ENCODE measurements at regions not wholly inside any gene's neighbourhood (a gene's known extent, or its start where the extent isn't known, plus 50 kb on each side); places are given as distances from the start of the nearest gene placed in this dataset.

DNA sequence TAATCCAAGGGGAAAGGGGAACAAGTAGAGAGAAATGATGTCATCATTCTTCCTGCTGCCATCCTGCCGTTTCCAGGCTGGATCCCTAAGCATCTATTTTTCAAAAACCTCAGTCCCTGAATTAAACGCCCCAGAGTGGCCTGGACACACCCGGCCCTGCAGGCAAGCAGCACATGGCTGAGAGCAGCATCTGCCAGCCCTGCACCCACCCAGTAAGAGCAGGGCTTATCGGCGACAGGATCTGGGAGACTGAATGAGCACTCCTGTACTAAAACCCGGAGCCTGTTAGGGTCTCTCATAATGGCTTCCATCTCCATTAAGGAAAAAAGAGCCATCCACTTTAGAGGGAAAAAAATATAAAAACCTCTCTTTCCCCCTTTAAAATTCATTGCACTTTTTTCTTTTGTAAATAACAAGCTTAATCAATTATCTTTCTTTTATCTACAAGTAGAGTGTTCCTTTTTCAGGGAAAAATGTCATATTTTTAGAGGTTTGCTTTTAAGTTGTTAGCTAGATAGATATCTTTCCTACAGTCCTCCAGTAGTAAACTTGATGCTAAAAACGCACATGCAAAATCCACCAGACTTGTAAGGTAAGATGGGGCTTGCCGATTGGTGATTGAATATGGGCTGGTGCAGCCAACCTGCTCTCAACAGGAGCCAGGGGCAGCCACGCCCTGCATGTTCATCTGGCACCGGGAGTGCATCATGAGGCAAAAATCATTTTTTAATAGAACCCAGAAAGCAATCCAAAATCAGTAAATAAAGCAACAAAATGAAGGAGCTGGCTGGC lies 457.8 kb downstream of the EIPR1 start:
- Mint-ChIP-seq H3K4me1 (no peaks in the 10 kb centered on the region), H3K4me3 (no peak overlapping the region), H3K9me3 (peaks cover 2% of the 10 kb centered on the region), H3K27ac (no peak overlapping the region), H3K27me3 (ENCODE audit: insufficient read depth) (no peaks in the 10 kb centered on the region), H3K36me3 (ENCODE audit: low read depth) (no peaks in the 10 kb centered on the region)
- Histone ChIP-seq H3K4me3 (ENCODE audit: low read length) (no peak overlapping the region), H3K4me1 (ENCODE audit: control insufficient read depth, insufficient read depth, low read length) (no peaks in the 10 kb centered on the region), H3K9me3 (ENCODE audit: control insufficient read depth, low read length) (no peaks in the 10 kb centered on the region), H3K27ac (ENCODE audit: low read depth, low read length) (no peak overlapping the region), H3K9ac (ENCODE audit: extremely low read depth, low read length, poor library complexity, severe bottlenecking) (no peak overlapping the region), H3K27me3 (ENCODE audit: control insufficient read depth, insufficient read depth, low read length, poor library complexity, severe bottlenecking) (no peaks in the 10 kb centered on the region), H3K36me3 (ENCODE audit: control insufficient read depth, insufficient read depth, low read length) (no peaks in the 10 kb centered on the region)
- DNase-seq: no peak
- TF ChIP-seq, protein P1, sequence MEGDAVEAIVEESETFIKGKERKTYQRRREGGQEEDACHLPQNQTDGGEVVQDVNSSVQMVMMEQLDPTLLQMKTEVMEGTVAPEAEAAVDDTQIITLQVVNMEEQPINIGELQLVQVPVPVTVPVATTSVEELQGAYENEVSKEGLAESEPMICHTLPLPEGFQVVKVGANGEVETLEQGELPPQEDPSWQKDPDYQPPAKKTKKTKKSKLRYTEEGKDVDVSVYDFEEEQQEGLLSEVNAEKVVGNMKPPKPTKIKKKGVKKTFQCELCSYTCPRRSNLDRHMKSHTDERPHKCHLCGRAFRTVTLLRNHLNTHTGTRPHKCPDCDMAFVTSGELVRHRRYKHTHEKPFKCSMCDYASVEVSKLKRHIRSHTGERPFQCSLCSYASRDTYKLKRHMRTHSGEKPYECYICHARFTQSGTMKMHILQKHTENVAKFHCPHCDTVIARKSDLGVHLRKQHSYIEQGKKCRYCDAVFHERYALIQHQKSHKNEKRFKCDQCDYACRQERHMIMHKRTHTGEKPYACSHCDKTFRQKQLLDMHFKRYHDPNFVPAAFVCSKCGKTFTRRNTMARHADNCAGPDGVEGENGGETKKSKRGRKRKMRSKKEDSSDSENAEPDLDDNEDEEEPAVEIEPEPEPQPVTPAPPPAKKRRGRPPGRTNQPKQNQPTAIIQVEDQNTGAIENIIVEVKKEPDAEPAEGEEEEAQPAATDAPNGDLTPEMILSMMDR (conservative IDR thresholded peaks at IDR 0.05): no peak
- 89 to 91% methylated on average over 8 to 10 of the region's 10 CpGs for WGBS, 2 experiments (ENCODE audit: insufficient coverage in 1 of 2, insufficient read length in 1 of 2)

DNA sequence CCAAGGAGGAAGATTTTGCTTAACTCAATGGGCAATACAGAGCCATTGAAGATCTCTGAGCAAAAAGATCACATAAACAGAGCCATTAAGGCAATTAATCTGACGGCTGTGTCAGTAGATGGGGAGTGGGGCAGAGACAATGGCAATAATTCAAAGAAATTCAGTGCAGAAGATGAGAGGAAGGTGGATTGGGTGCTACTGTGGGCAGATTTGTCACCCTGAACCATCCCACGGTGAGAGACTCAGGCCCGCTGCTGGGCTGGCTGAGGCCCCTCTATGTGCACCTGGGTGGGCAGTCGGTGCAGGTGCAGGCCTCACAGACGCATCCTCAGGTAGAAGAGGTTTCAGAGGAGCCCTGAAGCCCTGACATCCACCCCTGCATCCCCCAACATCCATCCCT lies 458.6 kb downstream of the EIPR1 start:
- Histone ChIP-seq H3K4me1 (ENCODE audit: control insufficient read depth, insufficient read depth, low read length) (no peaks in the 10 kb centered on the region), H3K9me3 (ENCODE audit: control insufficient read depth, low read length) (no peaks in the 10 kb centered on the region), H3K36me3 (ENCODE audit: control insufficient read depth, insufficient read depth, low read length) (no peaks in the 10 kb centered on the region), H3K9ac (ENCODE audit: extremely low read depth, low read length, poor library complexity, severe bottlenecking) (no peak overlapping the region), H3K27me3 (ENCODE audit: control insufficient read depth, insufficient read depth, low read length, poor library complexity, severe bottlenecking) (no peaks in the 10 kb centered on the region), H3K4me3 (ENCODE audit: low read length) (no peak overlapping the region), H3K27ac (ENCODE audit: low read depth, low read length) (no peak overlapping the region)
- H3K9me3 Mint-ChIP-seq: peaks cover 2% of the 10 kb centered on the region
- no peaks in the 10 kb centered on the region for H3K27me3 Mint-ChIP-seq (ENCODE audit: insufficient read depth)
- no peak for DNase-seq
- H3K36me3 Mint-ChIP-seq (ENCODE audit: low read depth): no peaks in the 10 kb centered on the region
- 83 to 84% methylated on average over 1 to 5 of the region's 5 CpGs for WGBS, 2 experiments (ENCODE audit: insufficient coverage in 1 of 2, insufficient read length in 1 of 2)
- TF ChIP-seq, protein P1 (conservative IDR thresholded peaks at IDR 0.05): no peak
- no peak overlapping the region for H3K4me3 Mint-ChIP-seq
- H3K27ac Mint-ChIP-seq: no peak overlapping the region
- no peaks in the 10 kb centered on the region for H3K4me1 Mint-ChIP-seq

- H3K27me3 Mint-ChIP-seq (ENCODE audit: insufficient read depth): no peaks in the 10 kb centered on the region
- Histone ChIP-seq H3K9me3 (ENCODE audit: control insufficient read depth, low read length) (no peaks in the 10 kb centered on the region), H3K27ac (ENCODE audit: low read depth, low read length) (no peak overlapping the region), H3K4me3 (ENCODE audit: low read length) (no peak overlapping the region), H3K36me3 (ENCODE audit: control insufficient read depth, insufficient read depth, low read length) (no peaks in the 10 kb centered on the region), H3K4me1 (ENCODE audit: control insufficient read depth, insufficient read depth, low read length) (no peaks in the 10 kb centered on the region), H3K27me3 (ENCODE audit: control insufficient read depth, insufficient read depth, low read length, poor library complexity, severe bottlenecking) (no peaks in the 10 kb centered on the region), H3K9ac (ENCODE audit: extremely low read depth, low read length, poor library complexity, severe bottlenecking) (no peak overlapping the region)
- H3K4me3 Mint-ChIP-seq: no peak overlapping the region
- H3K27ac Mint-ChIP-seq: no peak overlapping the region
- peaks cover 2% of the 10 kb centered on the region for H3K9me3 Mint-ChIP-seq
- TF ChIP-seq, protein P1 (conservative IDR thresholded peaks at IDR 0.05): no peak
- no peaks in the 10 kb centered on the region for H3K4me1 Mint-ChIP-seq
- no peak for DNase-seq
- 88 to 92% methylated on average over 4 to 5 of the region's 5 CpGs for WGBS, 2 experiments (ENCODE audit: insufficient coverage in 1 of 2, insufficient read length in 1 of 2)
- H3K36me3 Mint-ChIP-seq (ENCODE audit: low read depth): no peaks in the 10 kb centered on the region
These were observed 461.0 kb downstream of the EIPR1 start for GRCh38 chr2:2916621-2917020.
